NCI-H187 treated with DMSO at 0.1 percent for 48 hours (cell line): ENCODE measurements at regions not wholly inside any gene's neighbourhood (a gene's known extent, or its start where the extent isn't known, plus 50 kb on each side); places are given as distances from the start of the nearest gene placed in this dataset.

ENCODE experiments used
- DNase-seq: peaks from one replicate; lab custom pipeline; 2025; lab: John Stamatoyannopoulos, UW

DNA sequence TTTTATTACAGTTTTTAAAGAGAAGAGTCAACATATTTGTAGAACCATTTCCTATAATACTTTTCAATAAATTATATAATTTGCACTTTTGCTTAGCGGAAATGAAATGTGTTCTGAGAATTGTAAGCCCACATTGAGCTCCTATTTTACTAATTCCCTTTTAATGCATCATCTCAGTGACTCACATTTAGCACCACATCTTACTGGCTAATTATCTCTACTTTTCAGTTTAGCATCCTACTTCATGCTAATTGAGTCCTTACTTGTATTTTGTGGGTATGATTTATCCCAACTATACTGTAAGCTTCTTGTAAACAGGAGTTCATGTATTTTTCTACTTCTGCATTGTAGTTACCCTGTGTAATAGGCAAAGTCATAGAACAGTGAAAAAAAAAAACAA, 67.5 kb downstream of the TMX1 start:
- DNase-seq, result no peak

- DNase-seq, result no peak
Measured at GRCh38 chr14:51308866-51309265, 68.8 kb downstream of the TMX1 start.

- DNase-seq, result no peak
Measured at GRCh38 chr14:51310505-51310944, 70.5 kb downstream of the TMX1 start.

- no peak for DNase-seq
Measured at GRCh38 chr14:51314321-51315015, 74.4 kb downstream of the TMX1 start.

GRCh38 chr14:51317373-51317772, 77.3 kb downstream of the TMX1 start:
- no peak for DNase-seq

DNA sequence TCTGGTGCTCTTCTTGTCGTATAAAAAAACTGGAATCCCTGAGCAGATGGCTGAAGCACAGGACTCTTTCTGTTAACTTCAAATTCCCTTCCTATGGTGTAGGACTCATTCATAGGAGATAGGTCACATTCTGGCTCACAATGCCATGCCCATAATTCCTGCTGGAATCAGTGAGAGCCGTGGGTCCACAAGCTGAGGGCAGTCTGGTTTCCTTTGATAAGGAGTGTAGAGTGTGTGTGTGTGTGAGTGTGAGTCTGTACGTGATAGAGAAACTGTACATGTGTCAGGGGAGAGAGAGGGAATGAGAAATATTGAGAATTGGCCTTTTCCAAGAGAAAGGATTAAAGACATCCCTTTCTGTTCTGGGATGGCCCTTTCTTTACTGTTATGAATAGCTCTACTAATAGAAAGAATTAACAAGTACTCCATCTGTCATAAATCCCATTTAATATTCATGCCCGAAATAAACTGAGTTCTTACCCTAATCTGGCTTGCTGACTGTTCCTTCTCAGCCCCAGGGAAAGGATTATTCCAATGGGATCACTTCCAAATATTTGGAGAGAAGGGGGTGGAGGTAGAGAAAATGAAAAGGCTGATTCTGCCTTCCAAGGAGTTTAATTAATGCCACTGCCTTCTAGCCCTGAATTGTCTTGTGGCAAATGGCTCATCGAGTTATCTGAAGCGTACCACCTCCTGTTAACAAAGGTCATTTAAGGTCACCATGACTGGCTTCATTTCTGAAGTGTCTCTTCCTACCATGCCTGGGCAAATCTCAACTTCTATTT, 79.0 kb downstream of the TMX1 start:
- no peak for DNase-seq

DNA sequence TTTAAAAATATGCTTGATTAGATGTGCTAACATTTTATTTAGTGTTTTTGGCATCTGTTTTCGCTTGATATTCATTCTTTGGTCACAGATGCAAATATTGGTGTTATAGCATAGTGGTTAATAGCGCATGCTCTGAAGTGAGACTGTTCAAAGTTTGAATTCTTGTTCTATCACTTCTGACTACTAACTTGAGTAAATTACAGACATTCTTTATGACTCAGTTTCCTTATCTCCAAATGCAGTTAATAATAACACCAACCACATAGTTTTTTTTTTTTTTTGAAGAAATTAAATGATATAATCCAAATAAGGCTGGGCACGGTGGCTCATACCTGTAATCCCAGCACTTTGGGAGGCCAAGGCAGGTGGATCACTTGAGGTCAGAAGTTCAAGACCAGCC, 81.0 kb downstream of the TMX1 start:
- DNase-seq, result no peak

- no peak for DNase-seq
Measured at GRCh38 chr14:51323492-51323891, 83.4 kb downstream of the TMX1 start.

- no peak for DNase-seq
Measured at GRCh38 chr14:51327376-51327775, 87.3 kb downstream of the TMX1 start.

DNA sequence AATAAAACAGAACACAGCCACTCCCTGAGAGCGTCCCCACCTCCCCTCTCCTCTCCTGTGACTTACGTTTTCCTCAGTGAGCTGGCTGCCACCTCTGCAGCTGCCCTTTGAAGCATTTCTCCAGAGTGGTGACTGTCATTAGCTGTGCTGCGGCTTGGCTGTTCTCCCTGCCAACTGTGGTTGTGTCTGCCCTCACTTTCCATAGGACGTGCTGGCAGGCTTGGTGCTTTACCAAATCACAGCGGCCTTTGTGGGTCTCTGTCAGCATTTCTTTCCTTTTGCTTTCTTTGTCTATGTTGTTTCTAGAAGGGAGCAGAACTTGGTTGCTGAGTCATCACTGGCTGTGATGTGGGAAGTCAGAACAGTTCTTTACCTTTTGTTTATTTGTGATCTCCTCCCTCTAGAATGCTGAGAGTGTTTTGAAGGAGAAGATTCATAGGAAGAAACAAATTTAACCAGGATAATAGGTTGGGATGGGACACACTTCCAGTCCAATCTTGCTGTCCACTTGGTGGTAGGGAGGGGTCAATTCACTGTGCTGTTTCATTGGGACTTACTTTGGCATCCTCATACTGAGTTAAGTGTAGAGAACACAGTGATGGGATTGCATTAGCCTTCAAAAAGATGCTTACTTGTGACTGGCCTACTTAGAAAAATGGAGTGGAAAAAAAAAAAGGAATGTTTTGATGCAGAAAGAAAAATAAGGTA, 88.2 kb downstream of the TMX1 start:
- DNase-seq, result no peak

- DNase-seq, result no peak
Measured at GRCh38 chr14:51328772-51329353, 88.8 kb downstream of the TMX1 start.

DNA sequence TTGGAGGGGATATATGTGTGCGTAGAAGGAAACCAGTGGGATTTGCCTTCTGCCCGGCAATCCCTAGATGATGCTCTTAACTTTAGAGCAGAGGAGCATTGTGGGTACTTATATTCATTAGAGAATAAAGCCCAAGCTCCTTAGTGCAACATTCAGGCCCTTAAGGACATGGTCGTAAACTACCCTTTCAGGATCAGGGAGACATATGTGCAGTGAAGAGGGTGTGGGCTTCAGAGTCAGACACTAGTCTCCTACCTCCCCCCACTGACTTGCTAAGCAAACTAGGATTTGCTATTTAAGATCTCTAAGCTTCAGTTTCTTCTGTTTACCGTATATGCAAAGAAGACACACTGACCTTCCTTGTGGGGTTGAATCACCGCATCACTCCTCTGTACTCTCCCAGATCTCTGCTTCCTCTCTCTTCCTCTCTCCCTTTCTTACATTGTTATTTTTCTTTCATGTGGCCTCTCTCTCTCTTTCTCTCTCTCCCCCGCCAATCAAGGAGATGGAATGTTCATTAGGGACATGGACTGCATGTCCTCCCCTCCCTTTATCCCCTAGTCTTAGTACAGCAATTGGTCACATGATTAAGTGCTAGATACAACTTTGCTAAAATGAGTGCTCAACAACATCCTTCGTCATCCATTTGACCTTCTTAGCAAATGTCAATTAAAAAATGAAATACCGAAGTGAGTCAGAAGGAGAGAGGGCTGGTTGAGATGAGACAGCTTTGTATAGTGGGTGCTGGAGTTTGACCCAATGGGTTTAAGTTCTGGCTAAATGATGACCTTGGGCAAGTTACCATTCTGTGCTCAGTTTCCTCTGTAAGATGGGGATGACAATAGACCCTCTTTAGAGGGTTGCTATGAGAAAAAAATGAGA, 91.7 kb downstream of the TMX1 start:
- no peak for DNase-seq

- no peak for DNase-seq
Measured at GRCh38 chr14:51333299-51333698, 93.3 kb downstream of the TMX1 start.

GRCh38 chr14:51333901-51334521, 94.0 kb downstream of the TMX1 start:
- no peak for DNase-seq

DNA sequence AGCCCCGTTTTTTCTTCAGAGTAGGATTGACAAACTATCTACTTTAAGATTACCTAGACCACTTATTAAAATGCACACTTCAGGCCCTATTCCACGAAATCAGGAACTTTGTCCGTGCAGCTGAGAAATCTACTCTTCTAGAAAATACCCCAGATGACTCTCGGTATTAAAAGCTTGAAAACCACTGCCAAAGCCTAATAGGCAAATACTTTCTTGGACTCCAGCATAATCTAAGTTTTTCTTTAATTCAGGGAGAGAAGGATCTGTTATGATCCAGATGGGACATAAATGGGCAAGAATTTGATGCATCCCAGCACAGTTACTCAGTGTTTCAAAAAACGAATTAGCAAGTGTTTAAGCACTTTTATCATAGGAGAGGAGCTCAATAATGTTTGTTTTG, 94.5 kb downstream of the TMX1 start:
- no peak for DNase-seq

GRCh38 chr14:51335531-51335930, 95.5 kb downstream of the TMX1 start:
- DNase-seq, result no peak

- DNase-seq, result no peak
Measured at GRCh38 chr14:51335961-51336723, 96.1 kb downstream of the TMX1 start.

- no peak for DNase-seq
Measured at GRCh38 chr14:51336734-51337133, 96.7 kb downstream of the TMX1 start.

DNA sequence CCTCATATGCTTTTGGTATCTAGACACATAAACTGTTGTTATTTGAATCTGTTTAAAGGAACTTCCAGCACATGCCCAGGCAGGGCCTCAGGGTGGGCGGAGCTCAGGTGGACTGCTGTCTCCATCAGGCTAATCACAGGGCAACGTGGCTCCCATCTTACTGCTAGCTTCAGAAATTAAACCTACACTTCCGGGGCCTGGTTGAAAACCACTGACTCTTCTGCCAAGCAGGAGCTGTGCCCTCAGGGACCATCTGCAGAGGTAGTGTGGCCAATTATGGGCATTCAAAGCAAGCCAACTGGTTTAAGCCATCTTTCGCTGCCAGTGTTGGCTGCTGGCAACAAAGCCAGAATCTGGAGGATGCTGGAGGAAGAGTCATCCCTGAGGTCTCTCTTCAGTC, 97.5 kb downstream of the TMX1 start:
- DNase-seq, result no peak

GRCh38 chr14:51341338-51341737, 101.3 kb downstream of the TMX1 start:
- DNase-seq, result no peak
